Suprapubic skin (tissue), 4 donors: ENCODE measurements at regions not wholly inside any gene's neighbourhood (a gene's known extent, or its start where the extent isn't known, plus 50 kb on each side); places are given as distances from the start of the nearest gene placed in this dataset.

Experiments
- DNase-seq, 2 donors: peaks; one replicate each; pipeline ENCODE4 v3.0.0-alpha.2; 2019; ENCODE audit warnings: low spot score in 2 of 2
- H3K27ac ChIP-seq: fragments of 200-600 bp; sonication (generic); one replicate; pipeline ENCODE4 v1.5.1; 2019
- H3K27me3 ChIP-seq: fragments of 200-600 bp; sonication (generic); one replicate; pipeline ENCODE4 v1.5.1; 2019
- H3K36me3 ChIP-seq: fragments of 200-600 bp; sonication (generic); one replicate; pipeline ENCODE4 v1.5.1; 2019
- H3K4me1 ChIP-seq: fragments of 200-600 bp; sonication (generic); one replicate; pipeline ENCODE4 v1.5.1; 2019
- H3K4me3 ChIP-seq: fragments of 200-600 bp; sonication (generic); one replicate; pipeline ENCODE4 v1.5.1; 2019; ENCODE audit warnings: mild to moderate bottlenecking
- H3K9me3 ChIP-seq: fragments of 200-600 bp; sonication (generic); one replicate; pipeline ENCODE4 v1.5.1; 2019
- CTCF ChIP-seq, 2 donors: fragments of 200-600 bp in 1 of 2; fragments of 450-650 bp in 1 of 2; sonication (generic) in 1 of 2; IDR thresholded peaks; one replicate each; pipeline ENCODE4 v1.5.1; 2016 to 2019; ENCODE audit warnings: antibody characterized with exemption in 2 of 2, mild to moderate bottlenecking in 1 of 2, moderate library complexity in 1 of 2
- EP300 ChIP-seq: sonication (generic); formaldehyde crosslinking; IDR thresholded peaks from one replicate; pipeline ENCODE4 v1.6.1; 2017; ENCODE audit warnings: antibody characterized with exemption
- POLR2A ChIP-seq, 2 donors: fragments of 450-650 bp; IDR thresholded peaks; one replicate each; pipeline ENCODE4 v1.6.1; 2017; ENCODE audit warnings: antibody characterized with exemption in 2 of 2, mild to moderate bottlenecking in 2 of 2, moderate library complexity in 2 of 2
- POLR2AphosphoS5 ChIP-seq, 3 donors: sonication (generic); formaldehyde crosslinking; IDR thresholded peaks; one replicate each; pipeline ENCODE4 v1.6.1; 2017; ENCODE audit warnings: antibody characterized with exemption in 3 of 3
- WGBS: methylation state at CpG from one replicate; pipeline ENCODE4 v1.1.5; 2018; 5-methylcytosine and 5-hydroxymethylcytosine counted together

DNA sequence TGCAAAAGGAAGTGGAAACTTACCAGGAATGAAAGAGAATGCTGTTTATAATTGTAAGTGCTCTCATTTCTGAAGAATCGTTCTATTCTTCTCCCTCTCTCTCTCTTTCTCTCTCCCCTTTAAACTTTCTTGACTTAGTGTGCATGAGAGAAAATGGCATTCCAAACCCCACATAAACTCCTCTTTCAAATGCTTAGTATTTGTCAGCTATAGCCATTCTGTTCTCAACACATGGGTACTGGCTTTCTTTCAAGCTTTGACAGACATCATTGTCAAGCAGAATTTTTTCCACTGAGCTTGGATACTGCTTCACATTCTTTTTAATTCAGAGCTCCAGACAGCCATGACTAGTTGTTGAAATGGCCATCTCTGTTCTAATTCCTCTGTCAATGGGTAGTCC lies 51.1 kb upstream of the PREP start:
- H3K27ac ChIP-seq = no peak overlapping the region
- H3K9me3 ChIP-seq = no peaks in the 10 kb centered on the region
- H3K36me3 ChIP-seq = no peaks in the 10 kb centered on the region
- TF ChIP-seq POLR2A (IDR thresholded peaks at IDR 0.05) (no peak), EP300 (no peak), POLR2AphosphoS5 (IDR thresholded peaks at IDR 0.05) (no peak), CTCF (IDR thresholded peaks at IDR 0.05) (no peak)
- H3K4me1 ChIP-seq = no peaks in the 10 kb centered on the region
- 63% methylated on average over 1 of the region's 1 CpG for WGBS
- no peak overlapping the region for H3K4me3 ChIP-seq
- no peaks in the 10 kb centered on the region for H3K27me3 ChIP-seq
- no peak for DNase-seq

DNA sequence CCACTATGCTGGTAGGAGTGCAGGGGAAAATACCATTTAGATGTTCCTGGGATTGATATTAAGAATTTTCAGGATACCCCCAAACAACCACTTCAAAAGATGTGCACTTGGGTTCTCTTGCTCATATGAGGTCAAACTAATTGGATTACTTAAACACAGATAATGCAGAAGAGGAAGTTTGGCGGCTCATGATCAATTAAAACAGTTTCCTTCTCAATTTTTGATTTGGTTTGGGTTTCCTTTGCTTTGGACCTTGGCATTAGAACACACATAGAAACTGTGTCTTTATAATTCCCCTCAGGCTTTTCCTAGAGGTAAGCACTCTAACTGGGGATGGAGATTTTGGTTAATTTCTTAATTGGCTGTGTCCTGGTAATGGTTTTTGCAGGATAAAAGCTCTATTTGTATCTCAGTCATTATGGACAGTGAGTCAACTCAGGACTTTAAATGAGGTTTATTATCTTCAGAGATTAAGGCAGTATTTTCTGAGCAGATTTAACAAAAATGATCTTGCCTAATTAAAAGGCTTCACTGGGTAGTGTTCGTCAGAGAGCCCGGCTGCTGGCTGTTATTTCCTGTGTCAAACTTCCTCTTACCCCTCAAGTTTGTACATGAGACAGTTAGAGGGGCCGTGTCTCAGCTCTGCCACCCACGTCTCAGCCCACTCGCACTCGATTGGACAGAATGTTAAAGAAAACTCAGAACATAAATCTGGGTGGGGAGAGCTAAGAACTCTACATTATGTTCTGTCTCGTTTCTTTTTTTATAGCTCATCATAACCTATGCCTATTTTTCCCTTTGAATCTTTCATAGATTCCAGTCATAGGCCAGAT lies 50.3 kb upstream of the PREP start:
- TF ChIP-seq POLR2AphosphoS5 (IDR thresholded peaks at IDR 0.05) = no peak
- no peak for TF ChIP-seq EP300
- TF ChIP-seq CTCF (IDR thresholded peaks at IDR 0.05) = no peak
- TF ChIP-seq POLR2A (IDR thresholded peaks at IDR 0.05) = no peak
- WGBS = 67% methylated on average over 8 of the region's 8 CpGs
- Histone ChIP-seq H3K36me3 (no peaks in the 10 kb centered on the region), H3K27ac (no peak overlapping the region), H3K27me3 (no peaks in the 10 kb centered on the region), H3K4me3 (no peak overlapping the region), H3K9me3 (no peaks in the 10 kb centered on the region), H3K4me1 (no peaks in the 10 kb centered on the region)
- peak in 1 of 2 donors; percentile 64 for DNase-seq
